WTC11 (cell line): ENCODE measurements at regions not wholly inside any gene's neighbourhood (a gene's known extent, or its start where the extent isn't known, plus 50 kb on each side); places are given as distances from the start of the nearest gene placed in this dataset.

ENCODE experiments used
- ATAC-seq: fragments of 200-7000 bp; cut with Tn5 transposase; 2 replicates; pipeline ENCODE4 v1.10.0; 2021; ENCODE audit warnings: mild to moderate bottlenecking, moderate library complexity
- CTCF ChIA-PET: fragments of 300-600 bp; sonication (Branson Sonifier 250); formaldehyde crosslinking; loops from one replicate; lab custom pipeline; 2021; ENCODE audit warnings: antibody characterized with exemption; lab: Charles Lee
- POLR2A ChIA-PET: fragments of 350-600 bp; sonication (Branson Sonifier 250); formaldehyde crosslinking; loops from one replicate; lab custom pipeline; 2021; ENCODE audit warnings: antibody characterized with exemption; lab: Charles Lee
- DNase-seq: peaks from one replicate; pipeline ENCODE4 v3.0.0; 2021; ENCODE audit warnings: low spot score
- H3K27ac Mint-ChIP-seq: 2 replicates; pipeline ENCODE4 v1.8.0; 2021; ENCODE audit warnings: mixed read lengths
- H3K27me3 Mint-ChIP-seq: 2 replicates; pipeline ENCODE4 v1.8.0; 2021; ENCODE audit warnings: low read depth, mild to moderate bottlenecking, moderate library complexity, mixed read lengths
- H3K36me3 Mint-ChIP-seq: 2 replicates; pipeline ENCODE4 v1.8.0; 2021; ENCODE audit warnings: mixed read lengths
- H3K4me1 Mint-ChIP-seq: 2 replicates; pipeline ENCODE4 v1.8.0; 2022; ENCODE audit warnings: mixed read lengths
- H3K4me3 Mint-ChIP-seq: 2 replicates; pipeline ENCODE4 v1.8.0; 2021; ENCODE audit warnings: mild to moderate bottlenecking, moderate library complexity, mixed read lengths
- H3K9me3 Mint-ChIP-seq: 2 replicates; pipeline ENCODE4 v1.8.0; 2021; ENCODE audit warnings: mixed read lengths
- EMX1 ChIP-seq: fragments of 250-450 bp; sonication (Bioruptor Pico); IDR thresholded peaks from 2 replicates; pipeline ENCODE4 v1.8.0; 2021; ENCODE audit warnings: mild to moderate bottlenecking
- HMGXB4 ChIP-seq: sonication (generic); formaldehyde crosslinking; IDR thresholded peaks from 2 replicates; pipeline ENCODE4 v1.8.1; 2023; ENCODE audit warnings: mild to moderate bottlenecking, moderate library complexity, missing genetic modification reagents
- JUN ChIP-seq: sonication (generic); formaldehyde crosslinking; IDR thresholded peaks from 2 replicates; pipeline ENCODE4 v1.8.0; 2023; ENCODE audit warnings: mild to moderate bottlenecking, missing genetic modification reagents
- NR1H2 ChIP-seq: sonication (generic); formaldehyde crosslinking; IDR thresholded peaks from 2 replicates; pipeline ENCODE4 v1.9.0; 2021; ENCODE audit warnings: mild to moderate bottlenecking, moderate library complexity, missing genetic modification reagents
- NR3C1 ChIP-seq: sonication (generic); formaldehyde crosslinking; conservative IDR thresholded peaks from 2 replicates; pipeline ENCODE4 v1.8.1; 2023; ENCODE audit warnings: low read depth, mild to moderate bottlenecking, missing genetic modification reagents
- SOX15 ChIP-seq: fragments of 250-450 bp; sonication (Bioruptor Pico); IDR thresholded peaks from 2 replicates; pipeline ENCODE4 v1.9.0; 2021; ENCODE audit warnings: mild to moderate bottlenecking
- SP1 ChIP-seq: sonication (generic); formaldehyde crosslinking; conservative IDR thresholded peaks from 2 replicates; pipeline ENCODE4 v1.8.1; 2022; ENCODE audit warnings: missing genetic modification reagents
- ZBTB43 ChIP-seq: sonication (generic); formaldehyde crosslinking; IDR thresholded peaks from 2 replicates; pipeline ENCODE4 v1.8.1; 2023; ENCODE audit warnings: mild to moderate bottlenecking, missing genetic modification reagents
- ZNF232 ChIP-seq: sonication (generic); formaldehyde crosslinking; IDR thresholded peaks from 2 replicates; pipeline ENCODE4 v1.8.0; 2022; ENCODE audit warnings: mild to moderate bottlenecking, missing genetic modification reagents
- ZNF263 ChIP-seq: sonication (generic); formaldehyde crosslinking; IDR thresholded peaks from 2 replicates; pipeline ENCODE4 v1.8.1; 2022; ENCODE audit warnings: low read depth, mild to moderate bottlenecking, moderate library complexity, missing genetic modification reagents
- TF ChIP-seq, protein P1 (sequence below): sonication (generic); formaldehyde crosslinking; IDR thresholded peaks from 2 replicates; pipeline ENCODE4 v1.8.0; 2022; ENCODE audit warnings: missing genetic modification reagents
- TF ChIP-seq, protein P2 (sequence below): sonication (generic); formaldehyde crosslinking; IDR thresholded peaks from 2 replicates; pipeline ENCODE4 v1.8.1; 2023; ENCODE audit warnings: mild to moderate bottlenecking, missing genetic modification reagents

DNA sequence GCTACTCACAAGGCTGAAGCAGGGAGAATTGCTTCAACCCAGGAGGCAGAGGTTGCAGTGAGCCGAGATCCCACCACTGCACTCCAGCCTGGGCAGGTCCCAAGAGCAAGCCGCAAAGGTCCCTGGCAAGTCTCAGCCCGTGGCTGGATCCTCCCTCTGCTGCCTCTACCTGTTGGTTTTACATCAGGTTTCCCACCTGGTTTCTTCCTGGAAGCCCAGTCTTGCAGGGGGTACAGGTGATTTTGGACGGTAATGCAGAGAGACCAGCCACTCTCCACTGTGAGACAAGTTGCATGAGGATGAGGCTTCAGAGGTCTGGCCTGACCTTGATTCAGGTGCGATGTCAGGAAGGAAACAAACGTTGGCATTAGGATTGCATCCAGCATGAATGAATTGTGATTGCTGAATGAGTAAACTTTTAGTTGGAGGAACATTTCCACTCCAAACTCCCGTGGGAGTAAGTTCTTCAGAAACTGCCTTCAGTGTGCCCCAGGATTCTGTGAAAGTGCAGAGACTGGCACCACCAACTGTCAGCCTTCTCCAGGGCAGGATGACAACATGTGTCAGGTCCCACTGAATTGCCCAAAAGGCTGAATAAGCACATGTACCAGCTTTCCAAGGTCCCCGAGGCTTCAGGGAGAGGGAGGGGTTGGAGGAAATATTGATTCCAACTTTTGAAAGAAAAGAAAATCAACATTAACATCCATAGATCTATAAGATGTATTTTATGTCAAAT, 189.4 kb downstream of the TJP1 start:
- DNase-seq, result no peak
- H3K36me3 Mint-ChIP-seq, result 0 out of 2 replicates have a peak, but pooled peaks cover 3% of the 10 kb centered on the region
- peaks cover 2% of the 10 kb centered on the region; the same call in 1 of the 2 replicates for H3K27me3 Mint-ChIP-seq
- POLR2A ChIA-PET, result no interaction called here
- ATAC-seq, result no peak
- no peak overlapping the region for H3K4me3 Mint-ChIP-seq
- no peak for TF ChIP-seq SP1 (CRISPR knock-in tag)
- TF ChIP-seq HMGXB4 (CRISPR knock-in tag), result no peak
- no peak for TF ChIP-seq SOX15
- no peak for TF ChIP-seq NR3C1 (CRISPR knock-in tag)
- TF ChIP-seq, protein P1, sequence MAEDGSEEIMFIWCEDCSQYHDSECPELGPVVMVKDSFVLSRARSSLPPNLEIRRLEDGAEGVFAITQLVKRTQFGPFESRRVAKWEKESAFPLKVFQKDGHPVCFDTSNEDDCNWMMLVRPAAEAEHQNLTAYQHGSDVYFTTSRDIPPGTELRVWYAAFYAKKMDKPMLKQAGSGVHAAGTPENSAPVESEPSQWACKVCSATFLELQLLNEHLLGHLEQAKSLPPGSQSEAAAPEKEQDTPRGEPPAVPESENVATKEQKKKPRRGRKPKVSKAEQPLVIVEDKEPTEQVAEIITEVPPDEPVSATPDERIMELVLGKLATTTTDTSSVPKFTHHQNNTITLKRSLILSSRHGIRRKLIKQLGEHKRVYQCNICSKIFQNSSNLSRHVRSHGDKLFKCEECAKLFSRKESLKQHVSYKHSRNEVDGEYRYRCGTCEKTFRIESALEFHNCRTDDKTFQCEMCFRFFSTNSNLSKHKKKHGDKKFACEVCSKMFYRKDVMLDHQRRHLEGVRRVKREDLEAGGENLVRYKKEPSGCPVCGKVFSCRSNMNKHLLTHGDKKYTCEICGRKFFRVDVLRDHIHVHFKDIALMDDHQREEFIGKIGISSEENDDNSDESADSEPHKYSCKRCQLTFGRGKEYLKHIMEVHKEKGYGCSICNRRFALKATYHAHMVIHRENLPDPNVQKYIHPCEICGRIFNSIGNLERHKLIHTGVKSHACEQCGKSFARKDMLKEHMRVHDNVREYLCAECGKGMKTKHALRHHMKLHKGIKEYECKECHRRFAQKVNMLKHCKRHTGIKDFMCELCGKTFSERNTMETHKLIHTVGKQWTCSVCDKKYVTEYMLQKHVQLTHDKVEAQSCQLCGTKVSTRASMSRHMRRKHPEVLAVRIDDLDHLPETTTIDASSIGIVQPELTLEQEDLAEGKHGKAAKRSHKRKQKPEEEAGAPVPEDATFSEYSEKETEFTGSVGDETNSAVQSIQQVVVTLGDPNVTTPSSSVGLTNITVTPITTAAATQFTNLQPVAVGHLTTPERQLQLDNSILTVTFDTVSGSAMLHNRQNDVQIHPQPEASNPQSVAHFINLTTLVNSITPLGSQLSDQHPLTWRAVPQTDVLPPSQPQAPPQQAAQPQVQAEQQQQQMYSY, result no peak
- no peak for TF ChIP-seq ZNF263 (CRISPR knock-in tag)
- no peak for TF ChIP-seq ZNF232 (CRISPR knock-in tag)
- TF ChIP-seq NR1H2, result no peak
- no peaks in the 10 kb centered on the region; the same call in 1 of the 2 replicates for H3K9me3 Mint-ChIP-seq
- CTCF ChIA-PET, result interaction anchor here (1.3 to 3.1 kb wide), 2 partner anchors 19 to 531 kb away, joined by 3 to 11 read pairs; no protein-coding TSS in a partner anchor
- H3K27ac Mint-ChIP-seq, result no peak overlapping the region
- H3K4me1 Mint-ChIP-seq, result peaks cover 16% of the 10 kb centered on the region

GRCh38 chr15:29631076-29632070, 190.9 kb downstream of the TJP1 start:
- Mint-ChIP-seq H3K4me3 (no peak overlapping the region), H3K27me3 (peaks cover 2% of the 10 kb centered on the region; the same call in 1 of the 2 replicates), H3K36me3 (0 out of 2 replicates have a peak, but pooled peaks cover 3% of the 10 kb centered on the region), H3K27ac (no peak overlapping the region), H3K4me1 (peaks cover 16% of the 10 kb centered on the region), H3K9me3 (peaks cover 6% of the 10 kb centered on the region)
- no peak for TF ChIP-seq EMX1 (CRISPR knock-in tag)
- no peak for TF ChIP-seq ZBTB43 (CRISPR knock-in tag)
- no peak for TF ChIP-seq JUN (CRISPR knock-in tag)
- TF ChIP-seq, protein P2, sequence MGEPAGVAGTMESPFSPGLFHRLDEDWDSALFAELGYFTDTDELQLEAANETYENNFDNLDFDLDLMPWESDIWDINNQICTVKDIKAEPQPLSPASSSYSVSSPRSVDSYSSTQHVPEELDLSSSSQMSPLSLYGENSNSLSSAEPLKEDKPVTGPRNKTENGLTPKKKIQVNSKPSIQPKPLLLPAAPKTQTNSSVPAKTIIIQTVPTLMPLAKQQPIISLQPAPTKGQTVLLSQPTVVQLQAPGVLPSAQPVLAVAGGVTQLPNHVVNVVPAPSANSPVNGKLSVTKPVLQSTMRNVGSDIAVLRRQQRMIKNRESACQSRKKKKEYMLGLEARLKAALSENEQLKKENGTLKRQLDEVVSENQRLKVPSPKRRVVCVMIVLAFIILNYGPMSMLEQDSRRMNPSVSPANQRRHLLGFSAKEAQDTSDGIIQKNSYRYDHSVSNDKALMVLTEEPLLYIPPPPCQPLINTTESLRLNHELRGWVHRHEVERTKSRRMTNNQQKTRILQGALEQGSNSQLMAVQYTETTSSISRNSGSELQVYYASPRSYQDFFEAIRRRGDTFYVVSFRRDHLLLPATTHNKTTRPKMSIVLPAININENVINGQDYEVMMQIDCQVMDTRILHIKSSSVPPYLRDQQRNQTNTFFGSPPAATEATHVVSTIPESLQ (CRISPR knock-in tag), result no peak
- peak; percentile 72 for ATAC-seq
- DNase-seq, result no peak
- ChIA-PET CTCF (interaction anchor here (1.1 to 3.1 kb wide), 3 partner anchors 8 to 529 kb away, joined by 3 to 11 read pairs (median 4); no protein-coding TSS in a partner anchor), POLR2A (no interaction called here)
